Erythroblast (primary cell): ENCODE measurements at regions not wholly inside any gene's neighbourhood (a gene's known extent, or its start where the extent isn't known, plus 50 kb on each side); places are given as distances from the start of the nearest gene placed in this dataset.
A peak's percentile ranks its signal among the peaks of the same experiment; 100 is the strongest.
"Not testable (repeated sequence)": the region's sequence is repeated elsewhere in the genome, so short reads cannot be mapped to it uniquely, and the experiment has no call there.

Experiments used
- DNase-seq, 2 experiments: peaks; one replicate each; lab custom pipeline; 2025; lab: John Stamatoyannopoulos, UW
- GATA1 ChIP-seq: IDR thresholded peaks from 2 replicates; pipeline ENCODE4 v1.6.1; 2011; ENCODE audit warnings: low read depth, mild to moderate bottlenecking, control low read depth, low read length, moderate library complexity
- POLR2A ChIP-seq: IDR thresholded peaks from 2 replicates; pipeline ENCODE4 v1.6.1; 2011; ENCODE audit warnings: mild to moderate bottlenecking, low read length

- TF ChIP-seq POLR2A = peak; percentile 73
- no peak for TF ChIP-seq GATA1
- no peak for DNase-seq
These were observed 94.1 kb downstream of the PPIAL4G start for GRCh38 chr1:148389027-148389339.

GRCh38 chr1:148388260-148389026, 94.7 kb downstream of the PPIAL4G start:
- no peak for TF ChIP-seq GATA1
- peak; percentile 99 for TF ChIP-seq POLR2A
- peak; percentile 93 to 95 for DNase-seq

- peak in 1 of 2 experiments; percentile 40 for DNase-seq
These were observed 95.2 kb downstream of the PPIAL4G start for GRCh38 chr1:148387949-148388259.

GRCh38 chr1:148387122-148387948, 95.8 kb downstream of the PPIAL4G start:
- DNase-seq = peak; percentile 13 to 16

- no peak for TF ChIP-seq POLR2A
- TF ChIP-seq GATA1 = no peak
- DNase-seq = no peak
These were observed 96.5 kb downstream of the PPIAL4G start for GRCh38 chr1:148386617-148387016.

GRCh38 chr1:148386031-148386398, 97.1 kb downstream of the PPIAL4G start:
- not testable (repeated sequence) for DNase-seq

GRCh38 chr1:148385371-148386030, 97.6 kb downstream of the PPIAL4G start:
- TF ChIP-seq POLR2A (no peak), GATA1 (no peak)
- peak; percentile 10 to 56 for DNase-seq

- no peak for TF ChIP-seq GATA1
These were observed 99.1 kb downstream of the PPIAL4G start for GRCh38 chr1:148383966-148384365.

GRCh38 chr1:148379697-148380096, 103.4 kb downstream of the PPIAL4G start:
- DNase-seq = no peak
- TF ChIP-seq POLR2A = no peak
- no peak for TF ChIP-seq GATA1

More at GRCh38 chr1:148383966-148384365, 99.1 kb downstream of the PPIAL4G start:
- no peak for DNase-seq

GRCh38 chr1:148379170-148379500, 104.0 kb downstream of the PPIAL4G start:
- DNase-seq = no peak
- TF ChIP-seq POLR2A = no peak
- TF ChIP-seq GATA1 = no peak

GRCh38 chr1:148377992-148378391, 105.1 kb downstream of the PPIAL4G start:
- DNase-seq = not testable (repeated sequence)

- DNase-seq = not testable (repeated sequence)
These were observed 106.1 kb downstream of the PPIAL4G start for GRCh38 chr1:148377045-148377444.

- TF ChIP-seq POLR2A (no peak), GATA1 (no peak)
These were observed 109.0 kb downstream of the PPIAL4G start for GRCh38 chr1:148374101-148374500.

GRCh38 chr1:148373192-148373925, 109.7 kb downstream of the PPIAL4G start:
- no peak for TF ChIP-seq POLR2A
- no peak for TF ChIP-seq GATA1
- DNase-seq = no peak

More at GRCh38 chr1:148374101-148374500, 109.0 kb downstream of the PPIAL4G start:
- no peak for DNase-seq
